HCT116 (cell line): ENCODE measurements at regions not wholly inside any gene's neighbourhood (a gene's known extent, or its start where the extent isn't known, plus 50 kb on each side); places are given as distances from the start of the nearest gene placed in this dataset.

Experiments
- ATAC-seq: fragments of 200-7000 bp; cut with Tn5 transposase; 2 replicates; pipeline ENCODE4 v1.9.1; 2020; ENCODE audit warnings: mild to moderate bottlenecking, moderate library complexity
- BruUV-seq: library from RNA; stranded (reverse); fragments of 400-500 nt; replicated peaks from 2 replicates; lab custom pipeline; 2021; lab: Mats Ljungman, UMichigan
- CTCF ChIA-PET: fragments of 300-600 bp; sonication (Branson Sonifier 250); formaldehyde crosslinking; loops from one replicate; lab custom pipeline; 2021; ENCODE audit warnings: antibody characterized with exemption; lab: Charles Lee
- POLR2A ChIA-PET: fragments of 300-600, 350-600 bp; sonication (Branson Sonifier 250); formaldehyde crosslinking; loops from one replicate; lab custom pipeline; 2021; ENCODE audit warnings: antibody characterized with exemption; lab: Charles Lee
- RAD21 ChIA-PET, 2 experiments: fragments of 300-600 bp; sonication (Branson Sonifier 250); formaldehyde crosslinking; loops; one replicate each; lab custom pipeline; 2023; ENCODE audit warnings: low total read pairs in 2 of 2; ENCODE audit not compliant: uncharacterized antibody in 2 of 2, unreplicated experiment in 2 of 2, low non-redundant PET in 1 of 2; lab: Charles Lee
- DNase-seq: peaks from one replicate; pipeline ENCODE4 v3.0.0-alpha.2; 2010; ENCODE audit warnings: low read depth, low spot score
- H2AFZ ChIP-seq: fragments of 200-600 bp; shearing (Covaris generic), sonication (generic); 2 replicates; pipeline ENCODE4 v1.6.1; 2017; ENCODE audit warnings: low read depth, mixed run types, mixed read lengths, antibody characterized with exemption, low read length; ENCODE audit not compliant: poor library complexity, severe bottlenecking
- H3K27ac ChIP-seq: 2 replicates; pipeline ENCODE4 v1.5.1; 2012; ENCODE audit warnings: low read depth, low read length
- H3K27me3 ChIP-seq: fragments of 200-600 bp; sonication (generic); 2 replicates; pipeline ENCODE4 v1.6.1; 2016; ENCODE audit warnings: mixed run types, low read length, mixed read lengths; ENCODE audit not compliant: insufficient read depth
- H3K36me3 ChIP-seq, 2 experiments: fragments of 200-500 bp in 1 of 2; fragments of 200-600 bp in 1 of 2; sonication (Bioruptor generic) in 1 of 2; sonication (generic) in 1 of 2; 2 replicates each; pipeline versions ENCODE4 v1.5.1 to v1.6.1; 2014 to 2016; ENCODE audit warnings: low read length in 2 of 2, inconsistent platforms in 1 of 2, mixed read lengths in 1 of 2, mixed run types in 1 of 2; ENCODE audit not compliant: insufficient read depth in 2 of 2, control insufficient read depth in 1 of 2
- H3K4me1 ChIP-seq, 2 experiments: fragments of 200-600 bp in 1 of 2; sonication (generic) in 1 of 2; 2 replicates each; pipeline versions ENCODE4 v1.5.1 to v1.6.1; 2012 to 2017; ENCODE audit warnings: low read length in 2 of 2, inconsistent platforms in 1 of 2, mild to moderate bottlenecking in 1 of 2, mixed read lengths in 1 of 2, mixed run types in 1 of 2, moderate library complexity in 1 of 2; ENCODE audit not compliant: insufficient read depth in 2 of 2, control insufficient read depth in 1 of 2
- H3K4me2 ChIP-seq: fragments of 200-600 bp; sonication (generic); 2 replicates; pipeline ENCODE4 v1.6.1; 2017; ENCODE audit warnings: mixed run types, low read length, mixed read lengths
- H3K4me3 ChIP-seq, 2 experiments: fragments of 200-600 bp in 1 of 2; sonication (generic) in 1 of 2; replicated peaks in 1 of 2; 2 replicates each; pipeline ENCODE4 v1.5.1; 2011 to 2016; ENCODE audit warnings: low read length in 2 of 2, control low read depth in 1 of 2, low read depth in 1 of 2, mild to moderate bottlenecking in 1 of 2, mixed read lengths in 1 of 2, mixed run types in 1 of 2
- H3K79me2 ChIP-seq: fragments of 200-600 bp; sonication (generic); 2 replicates; pipeline ENCODE4 v1.6.1; 2017; ENCODE audit warnings: mild to moderate bottlenecking, mixed run types, low read length, moderate library complexity, mixed read lengths; ENCODE audit not compliant: insufficient read depth
- H3K9ac ChIP-seq: fragments of 200-600 bp; sonication (generic); 2 replicates; pipeline ENCODE4 v1.6.1; 2016; ENCODE audit warnings: low read length, mixed read lengths
- H3K9me2 ChIP-seq: fragments of 200-600 bp; sonication (generic), shearing (Covaris generic); 2 replicates; pipeline ENCODE4 v1.6.1; 2017; ENCODE audit warnings: mixed run types, mild to moderate bottlenecking, moderate library complexity; ENCODE audit not compliant: insufficient read depth
- H3K9me3 ChIP-seq, 2 experiments: fragments of 200-500 bp in 1 of 2; fragments of 200-600 bp in 1 of 2; sonication (Bioruptor generic) in 1 of 2; sonication (generic) in 1 of 2; 2 replicates each; pipeline ENCODE4 v1.6.1; 2014 to 2017; ENCODE audit warnings: low read length in 2 of 2, mixed read lengths in 2 of 2, inconsistent platforms in 1 of 2, low read depth in 1 of 2, mild to moderate bottlenecking in 1 of 2, mixed run types in 1 of 2, moderate library complexity in 1 of 2; ENCODE audit not compliant: control insufficient read depth in 1 of 2, insufficient read depth in 1 of 2
- H4K20me1 ChIP-seq: fragments of 200-600 bp; sonication (generic), shearing (Covaris generic); 2 replicates; pipeline ENCODE4 v1.6.1; 2017; ENCODE audit warnings: mixed run types, mild to moderate bottlenecking, moderate library complexity; ENCODE audit not compliant: insufficient read depth
- CBX3 ChIP-seq: IDR thresholded peaks from 2 replicates; pipeline ENCODE4 v1.6.1; 2012; ENCODE audit warnings: low read depth
- EGR1 ChIP-seq: IDR thresholded peaks from 2 replicates; pipeline ENCODE4 v1.6.1; 2012; ENCODE audit warnings: low read depth
- ELF1 ChIP-seq: IDR thresholded peaks from 2 replicates; pipeline ENCODE4 v1.6.1; 2012; ENCODE audit warnings: low read depth, borderline replicate concordance
- EZH2phosphoT487 ChIP-seq: fragments of 200-600 bp; IDR thresholded peaks from 2 replicates; pipeline ENCODE4 v1.6.1; 2018; ENCODE audit warnings: antibody characterized with exemption, borderline replicate concordance
- POLR2AphosphoS5 ChIP-seq: IDR thresholded peaks from 2 replicates; pipeline ENCODE4 v1.6.1; 2011; ENCODE audit warnings: mild to moderate bottlenecking, low read depth, low read length, moderate library complexity
- RAD21 ChIP-seq: IDR thresholded peaks from 2 replicates; pipeline ENCODE4 v1.6.1; 2012; ENCODE audit warnings: low read depth, mild to moderate bottlenecking
- REST ChIP-seq: IDR thresholded peaks from 2 replicates; pipeline ENCODE4 v1.6.1; 2012; ENCODE audit warnings: low read depth
- SIN3A ChIP-seq: IDR thresholded peaks from 2 replicates; pipeline ENCODE4 v1.6.1; 2012; ENCODE audit warnings: low read depth
- SP1 ChIP-seq: IDR thresholded peaks from 2 replicates; pipeline ENCODE4 v1.6.1; 2012; ENCODE audit warnings: low read depth
- TCF7L2 ChIP-seq: IDR thresholded peaks from 2 replicates; pipeline ENCODE4 v1.7.0; 2011; ENCODE audit warnings: borderline replicate concordance, inconsistent platforms; ENCODE audit not compliant: insufficient read depth, insufficient read length; ENCODE audit errors: extremely low read depth
- ZBTB33 ChIP-seq: IDR thresholded peaks from 2 replicates; pipeline ENCODE4 v1.6.1; 2011; ENCODE audit warnings: mild to moderate bottlenecking, low read length, moderate library complexity; ENCODE audit not compliant: insufficient replicate concordance; ENCODE audit errors: extremely low read depth
- ZFX ChIP-seq: fragments of 450-650 bp; IDR thresholded peaks from 2 replicates; pipeline ENCODE4 v1.6.1; 2017
- ZNF274 ChIP-seq: fragments of 200-500 bp; sonication (Bioruptor generic); IDR thresholded peaks from 2 replicates; pipeline ENCODE4 v1.6.1; 2014; ENCODE audit warnings: mild to moderate bottlenecking, low read depth, low read length, inconsistent platforms
- intact Hi-C: fragments of 100-400 bp; cut with micrococcal nuclease; formaldehyde crosslinking; loops from 2 replicates; pipeline ENCODE4 v1.10.0; 2022

GRCh38 chr4:92129408-92129994 is 174.3 kb upstream of the GRID2 start:
- RAD21 ChIA-PET = no interaction called here
- H3K9ac ChIP-seq = no peak overlapping the region
- no peaks in the 10 kb centered on the region for H3K27me3 ChIP-seq
- H3K9me3 ChIP-seq = no peaks in the 10 kb centered on the region
- H3K27ac ChIP-seq = no peak overlapping the region
- no peaks in the 10 kb centered on the region for H3K4me1 ChIP-seq
- CTCF ChIA-PET = no interaction called here
- no peaks in the 10 kb centered on the region for H4K20me1 ChIP-seq
- POLR2A ChIA-PET = no interaction called here
- H3K4me2 ChIP-seq = no peak overlapping the region
- ATAC-seq (no peak), DNase-seq (no peak)
- no peak overlapping the region for H2AFZ ChIP-seq
- H3K4me3 ChIP-seq = no peak overlapping the region
- no peaks in the 10 kb centered on the region for H3K9me2 ChIP-seq
- TF ChIP-seq RAD21 (no peak), TCF7L2 (no peak), ELF1 (no peak), EZH2phosphoT487 (no peak), SIN3A (no peak), ZFX (no peak), EGR1 (no peak), ZBTB33 (no peak), ZNF274 (no peak), CBX3 (no peak), SP1 (no peak), REST (no peak), POLR2AphosphoS5 (no peak)
- H3K79me2 ChIP-seq = no peaks in the 10 kb centered on the region
- H3K36me3 ChIP-seq = no peaks in the 10 kb centered on the region
- intact Hi-C loops = no loop called here
- BruUV-seq = no TSS peak
